Panc1 (cell line): ENCODE measurements at regions not wholly inside any gene's neighbourhood (a gene's known extent, or its start where the extent isn't known, plus 50 kb on each side); places are given as distances from the start of the nearest gene placed in this dataset.

ENCODE experiments used
- ATAC-seq: fragments of 200-7000 bp; cut with Tn5 transposase; 2 replicates; pipeline ENCODE4 v1.9.1; 2020; ENCODE audit warnings: mild to moderate bottlenecking, moderate library complexity
- BruUV-seq: library from RNA; stranded (reverse); fragments of 400-500 nt; replicated peaks from 2 replicates; lab custom pipeline; 2021; lab: Mats Ljungman, UMichigan
- CTCF ChIA-PET: fragments of 300-600 bp; sonication (Branson Sonifier 250); formaldehyde crosslinking; loops from one replicate; lab custom pipeline; 2022; ENCODE audit warnings: antibody characterized with exemption; lab: Charles Lee
- POLR2A ChIA-PET: fragments of 300-600 bp; sonication (Branson Sonifier 250); formaldehyde crosslinking; loops from one replicate; lab custom pipeline; 2022; ENCODE audit warnings: antibody characterized with exemption; lab: Charles Lee
- DNase-seq: peaks from one replicate; pipeline ENCODE4 v3.0.0-alpha.2; 2010; ENCODE audit warnings: low read depth, low spot score
- H3K27ac ChIP-seq: 2 replicates; pipeline ENCODE4 v1.5.1; 2011; ENCODE audit warnings: mild to moderate bottlenecking, low read length, inconsistent platforms
- H3K27me3 ChIP-seq: fragments of 200-500 bp; sonication (Bioruptor generic); 2 replicates; pipeline ENCODE4 v1.6.0; 2014; ENCODE audit warnings: low read length, inconsistent platforms; ENCODE audit not compliant: control insufficient read depth, insufficient read depth
- H3K36me3 ChIP-seq: fragments of 200-500 bp; sonication (Bioruptor generic); 2 replicates; pipeline ENCODE4 v1.5.1; 2014; ENCODE audit warnings: inconsistent platforms, mild to moderate bottlenecking, low read length, moderate library complexity; ENCODE audit not compliant: control insufficient read depth, insufficient read depth
- H3K4me1 ChIP-seq: 2 replicates; pipeline ENCODE4 v1.5.1; 2011; ENCODE audit warnings: inconsistent platforms, mild to moderate bottlenecking, low read length, moderate library complexity; ENCODE audit not compliant: control insufficient read depth, insufficient read depth
- H3K4me3 ChIP-seq, 2 experiments: 2 replicates each; pipeline ENCODE4 v1.5.1; 2011 to 2012; ENCODE audit warnings: low read depth in 2 of 2, low read length in 2 of 2, mild to moderate bottlenecking in 2 of 2, inconsistent platforms in 1 of 2, moderate library complexity in 1 of 2
- H3K9me3 ChIP-seq: fragments of 200-500 bp; sonication (Bioruptor generic); 2 replicates; pipeline ENCODE4 v1.5.1; 2014; ENCODE audit warnings: low read depth, mild to moderate bottlenecking, inconsistent platforms, low read length, moderate library complexity; ENCODE audit not compliant: control insufficient read depth, insufficient read depth
- POLR2AphosphoS5 ChIP-seq: IDR thresholded peaks from 2 replicates; pipeline ENCODE4 v1.6.1; 2012; ENCODE audit warnings: mild to moderate bottlenecking, low read depth, low read length, moderate library complexity
- SIN3A ChIP-seq: IDR thresholded peaks from 2 replicates; pipeline ENCODE4 v1.6.1; 2012; ENCODE audit warnings: low read depth, mild to moderate bottlenecking, low read length, moderate library complexity, borderline replicate concordance; ENCODE audit not compliant: insufficient read depth
- TCF7L2 ChIP-seq: IDR thresholded peaks from 2 replicates; pipeline ENCODE4 v1.6.1; 2011; ENCODE audit warnings: mild to moderate bottlenecking, low read depth, low read length, inconsistent platforms
- in situ Hi-C: cut with HindIII; loops from 2 replicates; pipeline ENCODE4 v1.10.0; 2016; ENCODE audit warnings: low sequenced_read_pairs, low pct_unique_long_range_greater_than_20kb
- intact Hi-C: fragments of 100-400 bp; cut with micrococcal nuclease; formaldehyde crosslinking; loops from one replicate; pipeline ENCODE4 v1.10.0; 2022; ENCODE audit not compliant: unreplicated experiment
- TF ChIP-seq, protein P1 (sequence below), 2 experiments: IDR thresholded peaks; 2 replicates each; pipeline ENCODE4 v1.6.1; 2011 to 2012; ENCODE audit warnings: low read depth in 2 of 2, control low read depth in 1 of 2, low read length in 1 of 2, mild to moderate bottlenecking in 1 of 2, moderate library complexity in 1 of 2; ENCODE audit not compliant: insufficient read depth in 1 of 2
- TF ChIP-seq, protein P2 (sequence below): fragments of 450-650 bp; IDR thresholded peaks from 2 replicates; pipeline ENCODE4 v1.5.1; 2017; ENCODE audit warnings: mild to moderate bottlenecking

DNA sequence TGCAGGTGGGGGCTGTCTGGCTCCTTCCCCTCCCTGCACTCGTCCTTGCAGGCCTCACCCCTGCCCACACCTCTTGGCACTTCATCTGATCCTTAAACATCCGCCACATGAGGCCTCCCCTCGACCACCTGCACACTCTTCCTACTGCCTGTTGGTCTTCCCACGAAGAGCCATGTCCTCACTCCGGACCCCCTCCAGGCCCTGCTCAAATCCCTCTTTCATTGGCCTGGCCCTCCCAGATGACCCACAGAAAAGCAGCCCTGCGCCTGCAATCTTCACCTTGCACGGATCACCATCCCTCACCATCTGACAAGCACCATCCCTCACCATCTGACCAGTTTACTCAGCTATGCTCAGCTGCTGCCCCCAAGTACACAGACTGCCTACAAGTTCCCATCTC lies 193.6 kb downstream of the BCL11B start:
- in situ Hi-C loops, result no loop called here
- TF ChIP-seq POLR2AphosphoS5 (no peak), TCF7L2 (no peak), SIN3A (no peak)
- TF ChIP-seq, protein P1, sequence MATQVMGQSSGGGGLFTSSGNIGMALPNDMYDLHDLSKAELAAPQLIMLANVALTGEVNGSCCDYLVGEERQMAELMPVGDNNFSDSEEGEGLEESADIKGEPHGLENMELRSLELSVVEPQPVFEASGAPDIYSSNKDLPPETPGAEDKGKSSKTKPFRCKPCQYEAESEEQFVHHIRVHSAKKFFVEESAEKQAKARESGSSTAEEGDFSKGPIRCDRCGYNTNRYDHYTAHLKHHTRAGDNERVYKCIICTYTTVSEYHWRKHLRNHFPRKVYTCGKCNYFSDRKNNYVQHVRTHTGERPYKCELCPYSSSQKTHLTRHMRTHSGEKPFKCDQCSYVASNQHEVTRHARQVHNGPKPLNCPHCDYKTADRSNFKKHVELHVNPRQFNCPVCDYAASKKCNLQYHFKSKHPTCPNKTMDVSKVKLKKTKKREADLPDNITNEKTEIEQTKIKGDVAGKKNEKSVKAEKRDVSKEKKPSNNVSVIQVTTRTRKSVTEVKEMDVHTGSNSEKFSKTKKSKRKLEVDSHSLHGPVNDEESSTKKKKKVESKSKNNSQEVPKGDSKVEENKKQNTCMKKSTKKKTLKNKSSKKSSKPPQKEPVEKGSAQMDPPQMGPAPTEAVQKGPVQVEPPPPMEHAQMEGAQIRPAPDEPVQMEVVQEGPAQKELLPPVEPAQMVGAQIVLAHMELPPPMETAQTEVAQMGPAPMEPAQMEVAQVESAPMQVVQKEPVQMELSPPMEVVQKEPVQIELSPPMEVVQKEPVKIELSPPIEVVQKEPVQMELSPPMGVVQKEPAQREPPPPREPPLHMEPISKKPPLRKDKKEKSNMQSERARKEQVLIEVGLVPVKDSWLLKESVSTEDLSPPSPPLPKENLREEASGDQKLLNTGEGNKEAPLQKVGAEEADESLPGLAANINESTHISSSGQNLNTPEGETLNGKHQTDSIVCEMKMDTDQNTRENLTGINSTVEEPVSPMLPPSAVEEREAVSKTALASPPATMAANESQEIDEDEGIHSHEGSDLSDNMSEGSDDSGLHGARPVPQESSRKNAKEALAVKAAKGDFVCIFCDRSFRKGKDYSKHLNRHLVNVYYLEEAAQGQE (IDR thresholded peaks at IDR 0.05; ENCODE audit: insufficient read depth in 1 of 2, low read depth in 2 of 2, low read length in 1 of 2), result no peak
- TF ChIP-seq, protein P2, sequence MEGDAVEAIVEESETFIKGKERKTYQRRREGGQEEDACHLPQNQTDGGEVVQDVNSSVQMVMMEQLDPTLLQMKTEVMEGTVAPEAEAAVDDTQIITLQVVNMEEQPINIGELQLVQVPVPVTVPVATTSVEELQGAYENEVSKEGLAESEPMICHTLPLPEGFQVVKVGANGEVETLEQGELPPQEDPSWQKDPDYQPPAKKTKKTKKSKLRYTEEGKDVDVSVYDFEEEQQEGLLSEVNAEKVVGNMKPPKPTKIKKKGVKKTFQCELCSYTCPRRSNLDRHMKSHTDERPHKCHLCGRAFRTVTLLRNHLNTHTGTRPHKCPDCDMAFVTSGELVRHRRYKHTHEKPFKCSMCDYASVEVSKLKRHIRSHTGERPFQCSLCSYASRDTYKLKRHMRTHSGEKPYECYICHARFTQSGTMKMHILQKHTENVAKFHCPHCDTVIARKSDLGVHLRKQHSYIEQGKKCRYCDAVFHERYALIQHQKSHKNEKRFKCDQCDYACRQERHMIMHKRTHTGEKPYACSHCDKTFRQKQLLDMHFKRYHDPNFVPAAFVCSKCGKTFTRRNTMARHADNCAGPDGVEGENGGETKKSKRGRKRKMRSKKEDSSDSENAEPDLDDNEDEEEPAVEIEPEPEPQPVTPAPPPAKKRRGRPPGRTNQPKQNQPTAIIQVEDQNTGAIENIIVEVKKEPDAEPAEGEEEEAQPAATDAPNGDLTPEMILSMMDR, result no peak
- no peak for ATAC-seq

DNA sequence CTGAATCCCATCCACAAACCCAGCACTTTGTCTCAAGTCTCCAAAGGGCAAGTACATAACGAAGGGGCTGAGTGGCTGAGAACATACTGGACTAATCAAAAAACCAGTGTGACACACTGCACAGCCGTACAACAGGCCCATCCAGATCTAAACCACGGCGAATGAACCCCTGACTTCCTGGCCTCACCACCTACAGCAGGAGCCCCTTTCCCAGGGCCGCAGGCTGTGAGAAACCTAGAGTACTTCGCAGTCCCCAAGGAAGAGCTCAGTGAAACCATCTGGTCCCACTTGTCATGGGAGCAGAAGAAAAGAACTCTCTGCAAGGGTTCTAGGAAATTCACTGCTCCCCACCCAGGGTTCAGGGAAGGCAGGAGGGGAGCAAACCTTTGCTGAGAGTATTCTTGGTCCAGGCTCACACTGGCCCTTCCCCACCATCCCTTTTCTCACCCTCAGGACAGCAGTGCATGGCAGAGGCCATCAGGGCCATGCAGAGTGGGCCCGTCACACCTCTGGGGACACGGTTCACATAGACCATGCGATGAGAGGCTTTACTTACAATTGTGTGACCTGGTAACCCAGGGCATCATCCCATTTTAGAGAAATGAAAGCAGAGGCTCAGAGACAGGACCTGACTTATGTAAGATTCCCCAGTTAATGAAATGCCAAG lies 192.8 kb downstream of the BCL11B start:
- intact Hi-C loops (no loop called here), in situ Hi-C loops (no loop called here)
- Histone ChIP-seq H3K27me3 (no peaks in the 10 kb centered on the region), H3K4me3 (no peak overlapping the region), H3K4me1 (no peaks in the 10 kb centered on the region), H3K36me3 (no peaks in the 10 kb centered on the region), H3K27ac (no peak overlapping the region), H3K9me3 (no peaks in the 10 kb centered on the region)
- CTCF ChIA-PET, result no interaction called here
- TF ChIP-seq POLR2AphosphoS5 (no peak), TCF7L2 (no peak), SIN3A (no peak)
- TF ChIP-seq, protein P2, result no peak
- TF ChIP-seq, protein P1 (IDR thresholded peaks at IDR 0.05; ENCODE audit: insufficient read depth in 1 of 2, low read depth in 2 of 2, low read length in 1 of 2), result no peak
- ATAC-seq (no peak), DNase-seq (no peak)
- POLR2A ChIA-PET, result no interaction called here
- no TSS peak for BruUV-seq

More for the DNA sequence above, 193.6 kb downstream of the BCL11B start:
- H3K4me1 ChIP-seq, result no peaks in the 10 kb centered on the region
- CTCF ChIA-PET, result no interaction called here
- H3K4me3 ChIP-seq, result no peak overlapping the region
- no peak for DNase-seq
- POLR2A ChIA-PET, result no interaction called here
- no peaks in the 10 kb centered on the region for H3K27me3 ChIP-seq
- intact Hi-C loops, result no loop called here
- no peaks in the 10 kb centered on the region for H3K9me3 ChIP-seq
- H3K27ac ChIP-seq, result no peak overlapping the region
- H3K36me3 ChIP-seq, result no peaks in the 10 kb centered on the region
- no TSS peak for BruUV-seq
